PC-9 (cell line): ENCODE measurements at regions not wholly inside any gene's neighbourhood (a gene's known extent, or its start where the extent isn't known, plus 50 kb on each side); places are given as distances from the start of the nearest gene placed in this dataset.

Experiments used
- BruUV-seq: library from RNA; stranded (reverse); fragments of 400-500 nt; replicated peaks from 2 replicates; lab custom pipeline; 2021; lab: Mats Ljungman, UMichigan
- CTCF ChIA-PET: fragments of 300-600 bp; sonication (Branson Sonifier 250); formaldehyde crosslinking; loops from one replicate; lab custom pipeline; 2022; ENCODE audit warnings: antibody characterized with exemption; lab: Charles Lee
- POLR2A ChIA-PET: fragments of 300-600 bp; sonication (Branson Sonifier 250); formaldehyde crosslinking; loops from one replicate; lab custom pipeline; 2022; ENCODE audit warnings: antibody characterized with exemption; ENCODE audit not compliant: unreplicated experiment; lab: Charles Lee
- DNase-seq, 2 experiments: peaks; one replicate each; pipeline versions ENCODE4 v3.0.0 to v3.0.0-alpha.2; 2015 to 2022; ENCODE audit warnings: mixed read lengths in 1 of 2
- H2AFZ ChIP-seq: fragments of 200-600 bp; sonication (generic); 2 replicates; pipeline ENCODE4 v1.8.1; 2017; ENCODE audit warnings: antibody characterized with exemption
- H3F3A ChIP-seq: fragments of 200-600 bp; sonication (generic); 2 replicates; pipeline ENCODE4 v1.8.1; 2017; ENCODE audit warnings: antibody characterized with exemption, mild to moderate bottlenecking, low read depth; ENCODE audit not compliant: insufficient read depth
- H3K27ac ChIP-seq: fragments of 200-600 bp; sonication (generic); 2 replicates; pipeline ENCODE4 v1.6.1; 2016; ENCODE audit warnings: mixed run types
- H3K27me3 ChIP-seq: fragments of 200-600 bp; sonication (generic); 2 replicates; pipeline ENCODE4 v1.6.1; 2016; ENCODE audit warnings: low read depth, mixed run types; ENCODE audit not compliant: insufficient read depth
- H3K36me3 ChIP-seq: fragments of 200-600 bp; sonication (generic); 2 replicates; pipeline ENCODE4 v1.6.1; 2016; ENCODE audit warnings: low read depth, mixed run types
- H3K4me1 ChIP-seq: fragments of 200-600 bp; sonication (generic); replicated peaks from 2 replicates; pipeline ENCODE4 v1.6.1; 2016; ENCODE audit warnings: mixed run types; ENCODE audit not compliant: insufficient read depth
- H3K4me2 ChIP-seq: fragments of 200-600 bp; sonication (generic); 2 replicates; pipeline ENCODE4 v1.6.1; 2017; ENCODE audit warnings: mixed run types
- H3K4me3 ChIP-seq: fragments of 200-600 bp; sonication (generic); 2 replicates; pipeline ENCODE4 v1.6.1; 2016; ENCODE audit warnings: mixed run types
- H3K79me2 ChIP-seq: fragments of 200-600 bp; sonication (generic); 2 replicates; pipeline ENCODE4 v1.6.1; 2017; ENCODE audit warnings: low read depth, mixed run types
- H3K9me2 ChIP-seq: fragments of 200-600 bp; sonication (generic); 2 replicates; pipeline ENCODE4 v1.8.1; 2017; ENCODE audit warnings: mild to moderate bottlenecking; ENCODE audit not compliant: insufficient read depth
- H3K9me3 ChIP-seq: fragments of 200-600 bp; sonication (generic); 2 replicates; pipeline ENCODE4 v1.8.1; 2016; ENCODE audit warnings: low read depth; ENCODE audit not compliant: insufficient read depth
- H4K20me1 ChIP-seq: fragments of 200-600 bp; sonication (generic); 2 replicates; pipeline ENCODE4 v1.8.1; 2017; ENCODE audit not compliant: insufficient read depth
- CTCF ChIP-seq: fragments of 200-600 bp; sonication (generic); conservative IDR thresholded peaks from 2 replicates; pipeline ENCODE4 v1.6.1; 2017; ENCODE audit warnings: mixed run types, antibody characterized with exemption, mild to moderate bottlenecking, moderate library complexity
- EZH2 ChIP-seq: fragments of 200-600 bp; sonication (generic); IDR thresholded peaks from 2 replicates; pipeline ENCODE4 v1.8.0; 2017; ENCODE audit warnings: antibody characterized with exemption, low read depth
- intact Hi-C: fragments of 100-400 bp; cut with micrococcal nuclease; formaldehyde crosslinking; loops from one replicate; pipeline ENCODE4 v1.10.0; 2022; ENCODE audit not compliant: unreplicated experiment

DNA sequence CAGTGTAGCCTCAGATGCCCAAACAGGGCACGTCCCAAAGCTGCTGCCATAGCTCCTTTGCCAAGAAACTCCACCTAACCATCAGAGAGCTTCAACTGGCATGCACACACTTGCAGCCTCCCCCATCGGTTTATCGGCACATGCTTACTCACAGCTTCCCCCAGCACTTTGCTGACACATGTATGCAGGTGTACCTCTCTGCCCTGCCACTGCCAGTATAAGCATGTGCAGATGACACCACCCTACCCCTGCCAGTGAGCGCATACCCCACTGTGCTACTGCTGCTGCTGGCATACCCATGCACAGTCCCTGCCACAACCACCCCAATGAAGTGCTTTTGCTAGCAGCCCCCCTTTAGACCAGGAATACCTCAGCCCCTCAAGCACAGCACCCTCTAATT, 1231.0 kb downstream of the DSC3 start:
- no peak overlapping the region for H3K4me2 ChIP-seq
- no peak overlapping the region for H3K27ac ChIP-seq
- H3F3A ChIP-seq = no peaks in the 10 kb centered on the region
- no TSS peak for BruUV-seq
- DNase-seq = no peak
- no peaks in the 10 kb centered on the region for H3K4me1 ChIP-seq
- H3K36me3 ChIP-seq = no peaks in the 10 kb centered on the region
- no peak for TF ChIP-seq EZH2
- TF ChIP-seq CTCF = no peak
- no peaks in the 10 kb centered on the region for H3K9me2 ChIP-seq
- intact Hi-C loops = no loop called here
- no peaks in the 10 kb centered on the region for H3K27me3 ChIP-seq
- ChIA-PET CTCF (no interaction called here), POLR2A (no interaction called here)
- H2AFZ ChIP-seq = no peak overlapping the region
- no peaks in the 10 kb centered on the region for H3K9me3 ChIP-seq
- no peak overlapping the region for H3K4me3 ChIP-seq
- no peaks in the 10 kb centered on the region for H4K20me1 ChIP-seq
- H3K79me2 ChIP-seq = no peaks in the 10 kb centered on the region

DNA sequence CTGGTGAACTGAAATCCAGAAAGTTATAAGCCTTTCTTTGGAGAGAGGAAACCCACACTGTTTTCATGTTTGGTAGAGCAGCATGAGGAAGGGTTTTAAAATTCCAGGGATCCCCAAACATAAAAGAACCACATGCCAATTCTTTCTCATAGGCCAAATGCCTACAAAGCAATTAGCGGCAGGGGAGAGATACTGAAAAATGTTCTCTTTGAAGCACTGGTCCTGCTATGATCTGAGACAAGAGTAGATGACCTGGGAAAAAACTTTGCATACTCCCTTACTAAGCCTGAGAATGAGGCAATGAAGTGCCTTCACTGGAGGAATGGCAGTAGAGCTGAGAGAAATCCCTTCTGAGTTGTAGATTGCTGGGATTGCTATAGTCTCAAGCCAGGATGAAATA, 1261.7 kb downstream of the DSC3 start:
- Histone ChIP-seq H3K4me2 (no peak overlapping the region), H3K79me2 (no peaks in the 10 kb centered on the region), H3K4me1 (no peaks in the 10 kb centered on the region), H3F3A (no peaks in the 10 kb centered on the region), H3K4me3 (no peak overlapping the region), H3K36me3 (no peaks in the 10 kb centered on the region), H4K20me1 (no peaks in the 10 kb centered on the region), H3K9me2 (no peaks in the 10 kb centered on the region), H3K27me3 (no peaks in the 10 kb centered on the region), H3K9me3 (no peaks in the 10 kb centered on the region), H2AFZ (no peak overlapping the region), H3K27ac (no peak overlapping the region)
- POLR2A ChIA-PET = no interaction called here
- TF ChIP-seq CTCF (no peak), EZH2 (no peak)
- BruUV-seq = no TSS peak
- no peak for DNase-seq
- intact Hi-C loops = no loop called here
- CTCF ChIA-PET = no interaction called here

GRCh38 chr18:29779096-29779495, 1263.4 kb downstream of the DSC3 start:
- no peaks in the 10 kb centered on the region for H3K79me2 ChIP-seq
- POLR2A ChIA-PET = no interaction called here
- CTCF ChIA-PET = no interaction called here
- no peaks in the 10 kb centered on the region for H3K4me1 ChIP-seq
- BruUV-seq = no TSS peak
- H4K20me1 ChIP-seq = no peaks in the 10 kb centered on the region
- H3K9me2 ChIP-seq = no peaks in the 10 kb centered on the region
- H3K36me3 ChIP-seq = no peaks in the 10 kb centered on the region
- intact Hi-C loops = no loop called here
- no peak overlapping the region for H3K4me2 ChIP-seq
- no peaks in the 10 kb centered on the region for H3K27me3 ChIP-seq
- H3F3A ChIP-seq = no peaks in the 10 kb centered on the region
- H3K27ac ChIP-seq = no peak overlapping the region
- TF ChIP-seq EZH2 = no peak
- TF ChIP-seq CTCF = no peak
- H3K4me3 ChIP-seq = no peak overlapping the region
- no peak for DNase-seq
- H3K9me3 ChIP-seq = no peaks in the 10 kb centered on the region
- H2AFZ ChIP-seq = no peak overlapping the region
